ENCODE measurements at regions not wholly inside any gene's neighbourhood (a gene's known extent, or its start where the extent isn't known, plus 50 kb on each side); places are given as distances from the start of the nearest gene placed in this dataset.

DNA sequence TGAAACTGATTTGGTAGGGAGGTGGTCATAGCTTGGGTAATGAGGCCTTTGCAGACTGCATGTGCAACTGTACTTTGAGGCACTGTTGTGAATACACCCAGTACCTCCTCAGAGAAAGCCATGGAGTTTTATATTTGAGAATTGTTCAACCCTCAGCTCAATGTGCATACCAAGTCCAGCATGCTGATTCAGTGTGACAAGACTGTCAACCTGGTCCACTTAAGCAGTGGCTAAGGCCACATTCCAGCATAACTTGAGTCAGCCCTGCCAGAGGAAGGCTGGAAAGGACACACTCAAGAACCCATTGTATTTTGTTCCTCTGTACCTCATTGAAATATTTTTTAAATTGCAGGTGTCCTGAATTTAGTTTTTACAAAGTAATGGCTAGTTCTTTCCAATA is 121.8 kb upstream of the HNMT start:
- Histone ChIP-seq H3K9me3 (peaks cover 0 to 8% (median 3%) of the 10 kb centered on the region in 8 donors), H3K27ac (no peak overlapping the region), H3K4me1 (no peaks in the 10 kb centered on the region), H3K36me3 (no peaks in the 10 kb centered on the region), H3K27me3 (replicated peaks in 1 of 7) (no peaks in the 10 kb centered on the region), H3K4me3 (no peak overlapping the region)
- TF ChIP-seq POLR2AphosphoS5 (IDR thresholded peaks at IDR 0.05) (no peak), CTCF (IDR thresholded peaks at IDR 0.05 in 8 of 11, conservative IDR thresholded peaks at IDR 0.05 in 3 of 11) (no peak), POLR2A (IDR thresholded peaks at IDR 0.05) (no peak)
- intact Hi-C loops (cut with DNase I; ENCODE audit: low total_unique reads): no loop called here
- no peak for DNase-seq

- Histone ChIP-seq H3K9me3 (peaks cover 0 to 8% (median 3%) of the 10 kb centered on the region in 8 donors), H3K27ac (no peak overlapping the region), H3K4me3 (no peak overlapping the region), H3K27me3 (replicated peaks in 1 of 7) (no peaks in the 10 kb centered on the region), H3K36me3 (no peaks in the 10 kb centered on the region), H3K4me1 (no peaks in the 10 kb centered on the region)
- intact Hi-C loops (cut with DNase I; ENCODE audit: low total_unique reads): no loop called here
- 48 to 72% (median 65%) methylated on average over 3 of the region's 3 CpGs for WGBS, 5 donors
- no peak for DNase-seq
- no peak for TF ChIP-seq CTCF (IDR thresholded peaks at IDR 0.05 in 8 of 11, conservative IDR thresholded peaks at IDR 0.05 in 3 of 11)
- TF ChIP-seq POLR2AphosphoS5 (IDR thresholded peaks at IDR 0.05): no peak
- TF ChIP-seq POLR2A (IDR thresholded peaks at IDR 0.05): no peak
These were observed 121.3 kb upstream of the HNMT start for GRCh38 chr2:137842952-137843351.

GRCh38 chr2:137845422-137845821 is 118.9 kb upstream of the HNMT start:
- no peaks in the 10 kb centered on the region for H3K27me3 ChIP-seq (replicated peaks in 1 of 7)
- H3K36me3 ChIP-seq: no peaks in the 10 kb centered on the region
- no peak for DNase-seq
- TF ChIP-seq POLR2A (IDR thresholded peaks at IDR 0.05): no peak
- TF ChIP-seq CTCF (IDR thresholded peaks at IDR 0.05 in 8 of 11, conservative IDR thresholded peaks at IDR 0.05 in 3 of 11): no peak
- no peak for TF ChIP-seq POLR2AphosphoS5 (IDR thresholded peaks at IDR 0.05)
- H3K4me1 ChIP-seq: no peaks in the 10 kb centered on the region
- no peak overlapping the region for H3K4me3 ChIP-seq
- H3K27ac ChIP-seq: no peak overlapping the region
- intact Hi-C loops (cut with DNase I; ENCODE audit: low total_unique reads): no loop called here
- peaks cover 0 to 8% (median 3%) of the 10 kb centered on the region in 8 donors for H3K9me3 ChIP-seq

DNA sequence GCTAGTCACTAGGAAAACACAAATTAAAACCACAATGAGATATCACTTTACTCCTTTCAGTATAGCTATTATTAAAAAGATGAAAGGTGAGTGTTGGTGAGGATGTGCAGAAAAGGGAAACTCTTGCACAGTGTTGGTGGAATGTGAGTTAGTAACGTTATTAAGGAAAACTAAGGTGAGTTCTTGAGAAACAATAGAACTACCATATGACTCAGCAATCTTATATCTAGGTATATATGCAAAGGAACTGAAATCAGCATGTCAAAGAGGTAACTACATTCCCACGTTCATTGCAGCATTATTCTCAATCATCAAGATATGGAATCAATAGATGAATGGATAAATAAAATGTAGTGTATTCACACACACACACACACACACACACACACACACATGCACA is 117.3 kb upstream of the HNMT start:
- Histone ChIP-seq H3K36me3 (no peaks in the 10 kb centered on the region), H3K4me3 (no peak overlapping the region), H3K9me3 (peaks cover 0 to 8% (median 3%) of the 10 kb centered on the region in 8 donors), H3K27ac (no peak overlapping the region), H3K27me3 (replicated peaks in 1 of 7) (no peaks in the 10 kb centered on the region), H3K4me1 (no peaks in the 10 kb centered on the region)
- DNase-seq: no peak
- 60 to 76% (median 66%) methylated on average over 2 of the region's 2 CpGs for WGBS, 5 donors
- TF ChIP-seq CTCF (IDR thresholded peaks at IDR 0.05 in 8 of 11, conservative IDR thresholded peaks at IDR 0.05 in 3 of 11): no peak
- TF ChIP-seq POLR2AphosphoS5 (IDR thresholded peaks at IDR 0.05): no peak
- TF ChIP-seq POLR2A (IDR thresholded peaks at IDR 0.05): no peak
- intact Hi-C loops (cut with DNase I; ENCODE audit: low total_unique reads): no loop called here
